Upper lobe of left lung (tissue), 6 donors: ENCODE measurements at regions not wholly inside any gene's neighbourhood (a gene's known extent, or its start where the extent isn't known, plus 50 kb on each side); places are given as distances from the start of the nearest gene placed in this dataset.
A peak's percentile ranks its signal among the peaks of the same experiment; 100 is the strongest.

ENCODE experiments used
- ATAC-seq, 2 donors: fragments of 200-7000 bp; cut with Tn5 transposase; one replicate each; pipeline ENCODE4 v1.9.1; 2022; ENCODE audit warnings: mild to moderate bottlenecking in 2 of 2, moderate library complexity in 2 of 2; ENCODE audit not compliant: low FRiP score in 2 of 2
- DNase-seq, 2 donors: peaks; one replicate each; pipeline ENCODE4 v3.0.0-alpha.2; 2019 to 2020
- H3K27ac ChIP-seq, 4 donors: fragments of 200-600 bp; sonication (generic); one replicate each; pipeline ENCODE4 v1.5.1; 2016 to 2019
- H3K27me3 ChIP-seq, 4 donors: fragments of 200-600 bp; sonication (generic); one replicate each; pipeline ENCODE4 v1.5.1; 2017 to 2019
- H3K36me3 ChIP-seq, 4 donors: fragments of 200-600 bp; sonication (generic); one replicate each; pipeline ENCODE4 v1.5.1; 2016 to 2019
- H3K4me1 ChIP-seq, 4 donors: fragments of 200-600 bp; sonication (generic); one replicate each; pipeline ENCODE4 v1.5.1; 2018 to 2019
- H3K4me3 ChIP-seq, 4 donors: fragments of 200-600 bp; sonication (generic); one replicate each; pipeline ENCODE4 v1.5.1; 2017 to 2019; ENCODE audit warnings: mild to moderate bottlenecking in 2 of 4, moderate library complexity in 1 of 4
- H3K9me3 ChIP-seq, 4 donors: fragments of 200-600 bp; sonication (generic); one replicate each; pipeline ENCODE4 v1.5.1; 2018 to 2019
- CTCF ChIP-seq, 6 experiments: fragments of 450-650 bp in 4 of 6; fragments of 200-600 bp in 2 of 6; sonication (generic) in 2 of 6; IDR thresholded peaks; one replicate each; pipeline ENCODE4 v1.5.1; 2016 to 2019; ENCODE audit warnings: antibody characterized with exemption in 6 of 6
- EP300 ChIP-seq, 4 donors: sonication (generic); formaldehyde crosslinking; IDR thresholded peaks; one replicate each; pipeline ENCODE4 v1.5.1; 2017; ENCODE audit warnings: antibody characterized with exemption in 4 of 4, control low read depth in 2 of 4
- POLR2A ChIP-seq, 4 donors: fragments of 450-650 bp; IDR thresholded peaks; one replicate each; pipeline ENCODE4 v1.5.1; 2016 to 2017; ENCODE audit warnings: antibody characterized with exemption in 4 of 4, mild to moderate bottlenecking in 2 of 4
- POLR2AphosphoS5 ChIP-seq, 2 donors: sonication (generic); formaldehyde crosslinking; IDR thresholded peaks; one replicate each; pipeline ENCODE4 v1.5.1; 2017; ENCODE audit warnings: antibody characterized with exemption in 2 of 2
- WGBS, 2 donors: methylation state at CpG; one replicate each; pipeline ENCODE4 v1.1.5; 2017 to 2018; 5-methylcytosine and 5-hydroxymethylcytosine counted together
- donor health status: DM: no; HTN: no; CAD: no; lungs with moderate emphysema.
- donor health status: DM: no; HTN: yes; CAD: no; lungs with severe emphysema.

- Histone ChIP-seq H3K27me3 (no peaks in the 10 kb centered on the region), H3K36me3 (no peaks in the 10 kb centered on the region), H3K4me3 (no peak overlapping the region), H3K9me3 (no peaks in the 10 kb centered on the region), H3K4me1 (no peaks in the 10 kb centered on the region), H3K27ac (no peak overlapping the region)
- ATAC-seq (no peak), DNase-seq (no peak)
- TF ChIP-seq POLR2A (IDR thresholded peaks at IDR 0.05) (no peak), POLR2AphosphoS5 (IDR thresholded peaks at IDR 0.05) (no peak), CTCF (IDR thresholded peaks at IDR 0.05) (no peak), EP300 (IDR thresholded peaks at IDR 0.05) (no peak)
These were observed 81.4 kb downstream of the RERGL start for GRCh38 chr12:18008642-18009041.

- Histone ChIP-seq H3K27me3 (no peaks in the 10 kb centered on the region), H3K4me1 (no peaks in the 10 kb centered on the region), H3K9me3 (peaks cover 0 to 11% (median 7%) of the 10 kb centered on the region in 4 donors), H3K36me3 (no peaks in the 10 kb centered on the region), H3K4me3 (no peak overlapping the region), H3K27ac (no peak overlapping the region)
- no peak for DNase-seq
- 67 to 79% methylated on average over 2 of the region's 2 CpGs for WGBS, 2 donors
- no peak for ATAC-seq
- TF ChIP-seq EP300 (IDR thresholded peaks at IDR 0.05) (no peak), CTCF (IDR thresholded peaks at IDR 0.05) (no peak), POLR2A (IDR thresholded peaks at IDR 0.05) (no peak), POLR2AphosphoS5 (IDR thresholded peaks at IDR 0.05) (no peak)
These were observed 90.7 kb downstream of the RERGL start for GRCh38 chr12:17999174-17999801.

DNA sequence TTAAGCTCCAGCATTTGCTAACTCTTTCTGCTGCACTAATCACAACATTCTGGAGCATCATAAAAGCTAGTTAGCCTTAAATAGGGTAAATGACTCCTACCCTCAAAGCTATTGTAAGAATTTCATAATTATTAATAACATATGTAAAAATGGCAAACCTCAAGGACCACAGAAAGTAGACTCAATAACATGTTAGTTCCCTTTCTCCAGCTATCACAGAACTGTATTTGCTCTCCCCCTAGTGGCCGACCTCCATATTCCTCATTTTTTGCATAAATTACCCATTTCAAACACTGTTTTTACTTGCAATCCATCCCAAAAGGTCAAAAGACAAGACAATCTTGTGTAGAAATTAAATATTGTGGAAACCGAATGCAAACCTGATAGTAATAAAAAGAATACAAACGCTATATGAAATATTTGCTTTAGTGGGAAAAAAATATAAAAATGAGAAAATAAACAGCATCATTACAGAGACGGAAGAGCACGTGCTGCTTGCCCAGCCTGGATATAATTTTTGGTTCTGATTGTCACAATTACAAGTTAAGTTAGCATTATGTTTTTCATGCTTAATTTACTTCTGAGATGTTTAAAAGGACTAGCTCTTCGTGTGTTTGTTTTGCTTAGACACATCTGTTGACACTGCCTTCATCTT is 97.9 kb downstream of the RERGL start:
- Histone ChIP-seq H3K36me3 (no peaks in the 10 kb centered on the region), H3K9me3 (no peaks in the 10 kb centered on the region), H3K4me1 (no peaks in the 10 kb centered on the region), H3K27ac (no peak overlapping the region), H3K4me3 (no peak overlapping the region), H3K27me3 (no peaks in the 10 kb centered on the region)
- DNase-seq, result no peak
- TF ChIP-seq CTCF (IDR thresholded peaks at IDR 0.05) (peak in 5 of 6 experiments; percentile 20 to 50 (median 35)), POLR2A (IDR thresholded peaks at IDR 0.05) (no peak)
- WGBS, 2 donors, result 36 to 38% methylated on average over 6 of the region's 6 CpGs
- ATAC-seq, result no peak

- ATAC-seq (no peak), DNase-seq (no peak)
- no peak for TF ChIP-seq CTCF (IDR thresholded peaks at IDR 0.05)
- no peak for TF ChIP-seq EP300 (IDR thresholded peaks at IDR 0.05)
- no peak for TF ChIP-seq POLR2AphosphoS5 (IDR thresholded peaks at IDR 0.05)
- no peak for TF ChIP-seq POLR2A (IDR thresholded peaks at IDR 0.05)
- Histone ChIP-seq H3K4me1 (no peaks in the 10 kb centered on the region), H3K9me3 (no peaks in the 10 kb centered on the region), H3K27ac (no peak overlapping the region), H3K27me3 (no peaks in the 10 kb centered on the region), H3K36me3 (no peaks in the 10 kb centered on the region), H3K4me3 (no peak overlapping the region)
- 61 to 68% methylated on average over 3 of the region's 3 CpGs for WGBS, 2 donors
These were observed 107.4 kb downstream of the RERGL start for GRCh38 chr12:17982556-17982955.

GRCh38 chr12:17976202-17976601 is 113.8 kb downstream of the RERGL start:
- WGBS, 2 donors, result 48 to 59% methylated on average over 5 of the region's 5 CpGs
- no peaks in the 10 kb centered on the region for H3K9me3 ChIP-seq
- H3K36me3 ChIP-seq, result no peaks in the 10 kb centered on the region
- no peak for TF ChIP-seq POLR2AphosphoS5 (IDR thresholded peaks at IDR 0.05)
- no peak for TF ChIP-seq POLR2A (IDR thresholded peaks at IDR 0.05)
- no peak for TF ChIP-seq EP300 (IDR thresholded peaks at IDR 0.05)
- TF ChIP-seq CTCF (IDR thresholded peaks at IDR 0.05), result no peak
- ATAC-seq, result no peak
- H3K4me3 ChIP-seq, result no peak overlapping the region
- H3K27ac ChIP-seq, result no peak overlapping the region
- no peaks in the 10 kb centered on the region for H3K27me3 ChIP-seq
- no peaks in the 10 kb centered on the region for H3K4me1 ChIP-seq
- no peak for DNase-seq
